ENCODE measurements at regions not wholly inside any gene's neighbourhood (a gene's known extent, or its start where the extent isn't known, plus 50 kb on each side); places are given as distances from the start of the nearest gene placed in this dataset.

DNA sequence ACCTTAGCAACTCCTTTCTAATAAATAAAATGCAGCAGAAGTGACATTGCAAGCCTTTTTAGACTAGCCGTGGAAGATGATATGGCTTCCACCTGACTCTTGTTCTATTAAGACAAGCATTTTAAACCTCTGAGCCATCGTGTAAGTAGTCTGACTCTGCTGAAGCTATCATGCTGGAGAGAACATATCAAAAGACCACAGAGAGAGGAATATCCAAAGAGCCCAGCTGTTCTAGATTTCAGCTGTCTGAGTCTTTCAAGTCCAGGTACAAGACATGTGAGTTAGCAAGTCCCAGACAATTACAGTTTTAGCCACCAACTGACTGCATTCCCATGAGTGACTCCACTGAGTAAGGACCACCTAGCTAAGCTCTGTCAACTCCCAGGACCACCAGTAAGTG, 517.0 kb upstream of the NAALADL2 start:
- DNase-seq: no peak
- no peaks in the 10 kb centered on the region for H3K9me2 ChIP-seq (replicated peaks; ENCODE audit: low read length)
- H3K4me3 ChIP-seq (ENCODE audit: low read length): no peak overlapping the region
- no peaks in the 10 kb centered on the region for H4K20me1 ChIP-seq (ENCODE audit: low read length)
- no peak overlapping the region for H3K9ac ChIP-seq (ENCODE audit: low read length)
- H3K4me1 ChIP-seq (ENCODE audit: insufficient read depth, low read length): 0 out of 2 replicates have a peak, but pooled peaks cover 7% of the 10 kb centered on the region
- H3F3A ChIP-seq (ENCODE audit: low read length, unreplicated experiment): no peaks in the 10 kb centered on the region
- BruUV-seq (replicated peaks): no TSS peak
- H3K36me3 ChIP-seq (ENCODE audit: low read depth, low read length): no peaks in the 10 kb centered on the region
- ChIA-PET CTCF (no interaction called here), POLR2A (ENCODE audit: unreplicated experiment) (no interaction called here)
- TF ChIP-seq EZH2phosphoT487 (IDR thresholded peaks at IDR 0.05; ENCODE audit: borderline replicate concordance, low read length) (no peak), EZH2 (IDR thresholded peaks at IDR 0.05; ENCODE audit: low read length, unreplicated experiment) (no peak)
- TF ChIP-seq, protein P1, sequence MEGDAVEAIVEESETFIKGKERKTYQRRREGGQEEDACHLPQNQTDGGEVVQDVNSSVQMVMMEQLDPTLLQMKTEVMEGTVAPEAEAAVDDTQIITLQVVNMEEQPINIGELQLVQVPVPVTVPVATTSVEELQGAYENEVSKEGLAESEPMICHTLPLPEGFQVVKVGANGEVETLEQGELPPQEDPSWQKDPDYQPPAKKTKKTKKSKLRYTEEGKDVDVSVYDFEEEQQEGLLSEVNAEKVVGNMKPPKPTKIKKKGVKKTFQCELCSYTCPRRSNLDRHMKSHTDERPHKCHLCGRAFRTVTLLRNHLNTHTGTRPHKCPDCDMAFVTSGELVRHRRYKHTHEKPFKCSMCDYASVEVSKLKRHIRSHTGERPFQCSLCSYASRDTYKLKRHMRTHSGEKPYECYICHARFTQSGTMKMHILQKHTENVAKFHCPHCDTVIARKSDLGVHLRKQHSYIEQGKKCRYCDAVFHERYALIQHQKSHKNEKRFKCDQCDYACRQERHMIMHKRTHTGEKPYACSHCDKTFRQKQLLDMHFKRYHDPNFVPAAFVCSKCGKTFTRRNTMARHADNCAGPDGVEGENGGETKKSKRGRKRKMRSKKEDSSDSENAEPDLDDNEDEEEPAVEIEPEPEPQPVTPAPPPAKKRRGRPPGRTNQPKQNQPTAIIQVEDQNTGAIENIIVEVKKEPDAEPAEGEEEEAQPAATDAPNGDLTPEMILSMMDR (conservative IDR thresholded peaks at IDR 0.05; ENCODE audit: low read depth, low read length): no peak
- intact Hi-C loops (cut with micrococcal nuclease): no loop called here
- no peaks in the 10 kb centered on the region for H3K79me2 ChIP-seq (ENCODE audit: low read length)
- no peak overlapping the region for H2AFZ ChIP-seq (ENCODE audit: low read length)
- no peak for ATAC-seq
- H3K27ac ChIP-seq (ENCODE audit: low read length): no peak overlapping the region
- H3K9me3 ChIP-seq (ENCODE audit: low read length): no peaks in the 10 kb centered on the region
- H3K27me3 ChIP-seq (ENCODE audit: low read length): no peaks in the 10 kb centered on the region
- no peak overlapping the region for H3K4me2 ChIP-seq (ENCODE audit: low read length)

DNA sequence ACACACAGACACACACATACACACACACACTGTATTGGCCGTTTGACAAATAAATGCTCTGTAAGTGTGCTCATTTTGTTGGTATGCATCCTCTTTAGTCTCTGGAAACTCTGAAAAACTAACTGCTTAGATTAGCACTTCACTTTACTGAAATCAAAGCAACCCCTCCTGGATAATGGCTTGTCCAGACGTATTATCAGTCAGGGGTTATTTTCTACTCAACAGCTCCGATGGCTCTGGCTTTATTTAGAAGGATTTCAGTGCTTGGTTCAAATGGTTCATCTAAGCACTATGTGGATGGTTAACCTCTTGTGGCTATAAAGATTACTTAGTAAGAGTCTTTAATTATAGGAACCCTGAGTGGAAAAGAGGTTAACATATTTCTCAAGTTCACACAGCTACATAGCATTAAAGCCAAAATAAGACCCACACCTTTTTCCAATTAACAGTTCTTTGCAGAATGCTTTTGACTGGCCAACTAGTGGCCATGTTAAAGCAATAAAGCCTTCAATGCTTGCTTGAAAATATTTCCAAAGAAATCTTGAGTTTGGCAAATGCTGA, 516.1 kb upstream of the NAALADL2 start:
- CTCF ChIA-PET: no interaction called here
- Histone ChIP-seq H4K20me1 (ENCODE audit: low read length) (no peaks in the 10 kb centered on the region), H3K4me2 (ENCODE audit: low read length) (no peak overlapping the region)

DNA sequence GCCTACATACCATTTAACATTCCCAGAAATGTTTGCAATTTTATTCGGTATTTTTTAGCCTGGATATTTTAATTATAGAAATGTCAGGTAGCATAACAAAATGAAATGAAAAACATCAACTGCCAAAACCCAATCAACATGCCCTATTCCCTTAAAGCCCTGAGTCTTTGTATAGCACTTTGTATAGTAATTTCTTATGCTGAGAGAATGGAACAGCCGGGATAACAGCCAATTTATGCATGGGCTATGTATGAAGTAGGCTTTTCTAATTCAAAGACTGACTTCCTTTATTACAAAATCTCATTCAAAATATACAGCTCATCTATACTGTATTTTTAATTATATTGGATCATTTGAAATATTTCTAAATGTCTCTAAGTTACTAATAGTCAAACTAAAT, 513.0 kb upstream of the NAALADL2 start:
- no peaks in the 10 kb centered on the region for H3K79me2 ChIP-seq (ENCODE audit: low read length)
- no peak overlapping the region for H3K4me3 ChIP-seq (ENCODE audit: low read length)
- ChIA-PET POLR2A (ENCODE audit: unreplicated experiment) (no interaction called here), CTCF (no interaction called here)
- H3K27ac ChIP-seq (ENCODE audit: low read length): no peak overlapping the region
- no peaks in the 10 kb centered on the region for H3K9me2 ChIP-seq (replicated peaks; ENCODE audit: low read length)
- H3K4me2 ChIP-seq (ENCODE audit: low read length): no peak overlapping the region
- no peaks in the 10 kb centered on the region for H3F3A ChIP-seq (ENCODE audit: low read length, unreplicated experiment)
- H2AFZ ChIP-seq (ENCODE audit: low read length): no peak overlapping the region
- peaks cover under 1% of the 10 kb centered on the region; the same call in 1 of the 2 replicates for H3K4me1 ChIP-seq (ENCODE audit: insufficient read depth, low read length)
- ATAC-seq (no peak), DNase-seq (no peak)
- no peaks in the 10 kb centered on the region for H3K36me3 ChIP-seq (ENCODE audit: low read depth, low read length)
- no peaks in the 10 kb centered on the region for H3K9me3 ChIP-seq (ENCODE audit: low read length)
- intact Hi-C loops (cut with micrococcal nuclease): no loop called here
- H4K20me1 ChIP-seq (ENCODE audit: low read length): no peaks in the 10 kb centered on the region
- H3K9ac ChIP-seq (ENCODE audit: low read length): no peak overlapping the region
- TF ChIP-seq EZH2phosphoT487 (IDR thresholded peaks at IDR 0.05; ENCODE audit: borderline replicate concordance, low read length) (no peak), EZH2 (IDR thresholded peaks at IDR 0.05; ENCODE audit: low read length, unreplicated experiment) (no peak)
- TF ChIP-seq, protein P1 (conservative IDR thresholded peaks at IDR 0.05; ENCODE audit: low read depth, low read length): no peak
- BruUV-seq (replicated peaks): no TSS peak
- no peaks in the 10 kb centered on the region for H3K27me3 ChIP-seq (ENCODE audit: low read length)

More for the DNA sequence above, 516.1 kb upstream of the NAALADL2 start:
- Histone ChIP-seq H3K27ac (ENCODE audit: low read length) (no peak overlapping the region), H3K9me2 (replicated peaks; ENCODE audit: low read length) (no peaks in the 10 kb centered on the region), H3K27me3 (ENCODE audit: low read length) (no peaks in the 10 kb centered on the region), H3K4me3 (ENCODE audit: low read length) (no peak overlapping the region), H2AFZ (ENCODE audit: low read length) (no peak overlapping the region), H3K36me3 (ENCODE audit: low read depth, low read length) (no peaks in the 10 kb centered on the region), H3K4me1 (ENCODE audit: insufficient read depth, low read length) (0 out of 2 replicates have a peak, but pooled peaks cover 7% of the 10 kb centered on the region), H3K79me2 (ENCODE audit: low read length) (no peaks in the 10 kb centered on the region), H3F3A (ENCODE audit: low read length, unreplicated experiment) (no peaks in the 10 kb centered on the region), H3K9me3 (ENCODE audit: low read length) (no peaks in the 10 kb centered on the region), H3K9ac (ENCODE audit: low read length) (no peak overlapping the region)
- ATAC-seq (no peak), DNase-seq (no peak)
- no TSS peak for BruUV-seq (replicated peaks)
- POLR2A ChIA-PET (ENCODE audit: unreplicated experiment): no interaction called here
- TF ChIP-seq, protein P1 (conservative IDR thresholded peaks at IDR 0.05; ENCODE audit: low read depth, low read length): no peak
- TF ChIP-seq EZH2phosphoT487 (IDR thresholded peaks at IDR 0.05; ENCODE audit: borderline replicate concordance, low read length) (no peak), EZH2 (IDR thresholded peaks at IDR 0.05; ENCODE audit: low read length, unreplicated experiment) (no peak)
- intact Hi-C loops (cut with micrococcal nuclease): no loop called here
